Panc1 (cell line): ENCODE measurements at regions not wholly inside any gene's neighbourhood (a gene's known extent, or its start where the extent isn't known, plus 50 kb on each side); places are given as distances from the start of the nearest gene placed in this dataset.

ENCODE experiments used
- ATAC-seq: fragments of 200-7000 bp; cut with Tn5 transposase; 2 replicates; pipeline ENCODE4 v1.9.1; 2020; ENCODE audit warnings: mild to moderate bottlenecking, moderate library complexity
- BruUV-seq: library from RNA; stranded (reverse); fragments of 400-500 nt; replicated peaks from 2 replicates; lab custom pipeline; 2021; lab: Mats Ljungman, UMichigan
- CTCF ChIA-PET: fragments of 300-600 bp; sonication (Branson Sonifier 250); formaldehyde crosslinking; loops from one replicate; lab custom pipeline; 2022; ENCODE audit warnings: antibody characterized with exemption; lab: Charles Lee
- POLR2A ChIA-PET: fragments of 300-600 bp; sonication (Branson Sonifier 250); formaldehyde crosslinking; loops from one replicate; lab custom pipeline; 2022; ENCODE audit warnings: antibody characterized with exemption; lab: Charles Lee
- DNase-seq: peaks from one replicate; pipeline ENCODE4 v3.0.0-alpha.2; 2010; ENCODE audit warnings: low read depth, low spot score
- H3K27ac ChIP-seq: 2 replicates; pipeline ENCODE4 v1.5.1; 2011; ENCODE audit warnings: mild to moderate bottlenecking, low read length, inconsistent platforms
- H3K27me3 ChIP-seq: fragments of 200-500 bp; sonication (Bioruptor generic); 2 replicates; pipeline ENCODE4 v1.6.0; 2014; ENCODE audit warnings: low read length, inconsistent platforms; ENCODE audit not compliant: control insufficient read depth, insufficient read depth
- H3K36me3 ChIP-seq: fragments of 200-500 bp; sonication (Bioruptor generic); 2 replicates; pipeline ENCODE4 v1.5.1; 2014; ENCODE audit warnings: inconsistent platforms, mild to moderate bottlenecking, low read length, moderate library complexity; ENCODE audit not compliant: control insufficient read depth, insufficient read depth
- H3K4me1 ChIP-seq: 2 replicates; pipeline ENCODE4 v1.5.1; 2011; ENCODE audit warnings: inconsistent platforms, mild to moderate bottlenecking, low read length, moderate library complexity; ENCODE audit not compliant: control insufficient read depth, insufficient read depth
- H3K4me3 ChIP-seq, 2 experiments: 2 replicates each; pipeline ENCODE4 v1.5.1; 2011 to 2012; ENCODE audit warnings: low read depth in 2 of 2, low read length in 2 of 2, mild to moderate bottlenecking in 2 of 2, inconsistent platforms in 1 of 2, moderate library complexity in 1 of 2
- H3K9me3 ChIP-seq: fragments of 200-500 bp; sonication (Bioruptor generic); 2 replicates; pipeline ENCODE4 v1.5.1; 2014; ENCODE audit warnings: low read depth, mild to moderate bottlenecking, inconsistent platforms, low read length, moderate library complexity; ENCODE audit not compliant: control insufficient read depth, insufficient read depth
- POLR2AphosphoS5 ChIP-seq: IDR thresholded peaks from 2 replicates; pipeline ENCODE4 v1.6.1; 2012; ENCODE audit warnings: mild to moderate bottlenecking, low read depth, low read length, moderate library complexity
- SIN3A ChIP-seq: IDR thresholded peaks from 2 replicates; pipeline ENCODE4 v1.6.1; 2012; ENCODE audit warnings: low read depth, mild to moderate bottlenecking, low read length, moderate library complexity, borderline replicate concordance; ENCODE audit not compliant: insufficient read depth
- TCF7L2 ChIP-seq: IDR thresholded peaks from 2 replicates; pipeline ENCODE4 v1.6.1; 2011; ENCODE audit warnings: mild to moderate bottlenecking, low read depth, low read length, inconsistent platforms
- in situ Hi-C: cut with HindIII; loops from 2 replicates; pipeline ENCODE4 v1.10.0; 2016; ENCODE audit warnings: low sequenced_read_pairs, low pct_unique_long_range_greater_than_20kb
- intact Hi-C: fragments of 100-400 bp; cut with micrococcal nuclease; formaldehyde crosslinking; loops from one replicate; pipeline ENCODE4 v1.10.0; 2022; ENCODE audit not compliant: unreplicated experiment
- TF ChIP-seq, protein P1 (sequence below), 2 experiments: IDR thresholded peaks; 2 replicates each; pipeline ENCODE4 v1.6.1; 2011 to 2012; ENCODE audit warnings: low read depth in 2 of 2, control low read depth in 1 of 2, low read length in 1 of 2, mild to moderate bottlenecking in 1 of 2, moderate library complexity in 1 of 2; ENCODE audit not compliant: insufficient read depth in 1 of 2
- TF ChIP-seq, protein P2 (sequence below): fragments of 450-650 bp; IDR thresholded peaks from 2 replicates; pipeline ENCODE4 v1.5.1; 2017; ENCODE audit warnings: mild to moderate bottlenecking

DNA sequence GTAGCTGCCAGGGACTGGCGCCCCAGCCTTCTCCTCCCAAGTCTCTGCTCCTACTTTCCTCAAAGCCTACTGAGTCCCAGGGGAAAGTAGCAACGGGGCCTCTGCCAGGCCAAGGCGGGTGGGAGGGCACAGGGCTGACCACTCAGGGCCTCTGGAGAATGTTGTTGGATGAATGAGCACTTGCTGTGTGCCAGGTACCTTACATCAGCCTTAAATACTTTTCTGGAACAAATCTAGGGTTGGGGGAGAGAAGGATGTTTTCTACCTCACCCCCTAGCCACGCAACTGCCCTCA is 119.3 kb upstream of the ZBTB40 start:
- ChIA-PET CTCF (no interaction called here), POLR2A (no interaction called here)
- ATAC-seq, result no peak
- H3K27ac ChIP-seq, result no peak overlapping the region
- peaks cover 2% of the 10 kb centered on the region; the same call in 1 of the 2 replicates for H3K27me3 ChIP-seq
- no TSS peak for BruUV-seq
- DNase-seq, result no peak
- no peak for TF ChIP-seq TCF7L2
- H3K36me3 ChIP-seq, result no peaks in the 10 kb centered on the region
- H3K4me1 ChIP-seq, result no peaks in the 10 kb centered on the region
- intact Hi-C loops (no loop called here), in situ Hi-C loops (no loop called here)
- no peaks in the 10 kb centered on the region for H3K9me3 ChIP-seq
- no peak overlapping the region for H3K4me3 ChIP-seq

DNA sequence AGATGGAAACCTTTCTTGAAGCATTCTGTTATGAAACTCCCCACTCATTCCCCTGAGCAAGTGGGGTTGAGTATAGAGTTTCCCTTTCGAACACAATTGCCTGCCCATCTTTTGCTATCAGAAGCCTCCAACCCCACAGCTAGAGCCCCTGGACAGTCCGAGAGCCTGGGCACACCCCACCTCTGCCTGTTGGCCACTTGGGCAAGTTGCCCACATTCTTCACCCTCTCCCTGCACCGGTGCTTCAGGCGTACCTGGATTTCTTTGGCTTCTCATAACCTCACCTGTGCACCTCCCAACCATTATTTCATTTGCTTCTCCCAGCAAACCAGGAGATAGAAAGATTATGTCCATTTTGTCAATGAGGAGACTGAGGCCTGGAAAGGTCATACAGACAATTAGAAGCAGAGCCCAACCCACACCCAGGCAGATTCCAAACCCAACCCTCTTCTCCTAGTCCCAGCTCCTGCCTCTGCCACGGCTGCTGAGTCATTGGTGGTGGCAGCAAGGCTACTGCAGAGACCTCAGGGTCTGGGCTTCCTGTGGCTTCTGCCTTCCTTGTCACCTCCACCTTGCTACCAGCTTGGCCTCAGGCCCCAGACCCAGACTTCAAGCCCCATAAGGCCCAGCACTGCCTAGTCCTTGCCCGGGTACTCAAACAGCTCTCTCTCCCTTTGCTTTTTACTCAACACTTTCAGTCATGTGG is 118.7 kb upstream of the ZBTB40 start:
- intact Hi-C loops, result no loop called here
- DNase-seq (no peak), ATAC-seq (no peak)
- Histone ChIP-seq H3K27me3 (peaks cover 2% of the 10 kb centered on the region; the same call in 1 of the 2 replicates), H3K36me3 (no peaks in the 10 kb centered on the region), H3K9me3 (no peaks in the 10 kb centered on the region), H3K27ac (no peak overlapping the region), H3K4me1 (no peaks in the 10 kb centered on the region), H3K4me3 (no peak overlapping the region)
- in situ Hi-C loops, result no loop called here
- CTCF ChIA-PET, result no interaction called here
- POLR2A ChIA-PET, result no interaction called here
- BruUV-seq, result no TSS peak
- TF ChIP-seq, protein P1, sequence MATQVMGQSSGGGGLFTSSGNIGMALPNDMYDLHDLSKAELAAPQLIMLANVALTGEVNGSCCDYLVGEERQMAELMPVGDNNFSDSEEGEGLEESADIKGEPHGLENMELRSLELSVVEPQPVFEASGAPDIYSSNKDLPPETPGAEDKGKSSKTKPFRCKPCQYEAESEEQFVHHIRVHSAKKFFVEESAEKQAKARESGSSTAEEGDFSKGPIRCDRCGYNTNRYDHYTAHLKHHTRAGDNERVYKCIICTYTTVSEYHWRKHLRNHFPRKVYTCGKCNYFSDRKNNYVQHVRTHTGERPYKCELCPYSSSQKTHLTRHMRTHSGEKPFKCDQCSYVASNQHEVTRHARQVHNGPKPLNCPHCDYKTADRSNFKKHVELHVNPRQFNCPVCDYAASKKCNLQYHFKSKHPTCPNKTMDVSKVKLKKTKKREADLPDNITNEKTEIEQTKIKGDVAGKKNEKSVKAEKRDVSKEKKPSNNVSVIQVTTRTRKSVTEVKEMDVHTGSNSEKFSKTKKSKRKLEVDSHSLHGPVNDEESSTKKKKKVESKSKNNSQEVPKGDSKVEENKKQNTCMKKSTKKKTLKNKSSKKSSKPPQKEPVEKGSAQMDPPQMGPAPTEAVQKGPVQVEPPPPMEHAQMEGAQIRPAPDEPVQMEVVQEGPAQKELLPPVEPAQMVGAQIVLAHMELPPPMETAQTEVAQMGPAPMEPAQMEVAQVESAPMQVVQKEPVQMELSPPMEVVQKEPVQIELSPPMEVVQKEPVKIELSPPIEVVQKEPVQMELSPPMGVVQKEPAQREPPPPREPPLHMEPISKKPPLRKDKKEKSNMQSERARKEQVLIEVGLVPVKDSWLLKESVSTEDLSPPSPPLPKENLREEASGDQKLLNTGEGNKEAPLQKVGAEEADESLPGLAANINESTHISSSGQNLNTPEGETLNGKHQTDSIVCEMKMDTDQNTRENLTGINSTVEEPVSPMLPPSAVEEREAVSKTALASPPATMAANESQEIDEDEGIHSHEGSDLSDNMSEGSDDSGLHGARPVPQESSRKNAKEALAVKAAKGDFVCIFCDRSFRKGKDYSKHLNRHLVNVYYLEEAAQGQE (IDR thresholded peaks at IDR 0.05; ENCODE audit: insufficient read depth in 1 of 2, low read depth in 2 of 2, low read length in 1 of 2), result no peak

DNA sequence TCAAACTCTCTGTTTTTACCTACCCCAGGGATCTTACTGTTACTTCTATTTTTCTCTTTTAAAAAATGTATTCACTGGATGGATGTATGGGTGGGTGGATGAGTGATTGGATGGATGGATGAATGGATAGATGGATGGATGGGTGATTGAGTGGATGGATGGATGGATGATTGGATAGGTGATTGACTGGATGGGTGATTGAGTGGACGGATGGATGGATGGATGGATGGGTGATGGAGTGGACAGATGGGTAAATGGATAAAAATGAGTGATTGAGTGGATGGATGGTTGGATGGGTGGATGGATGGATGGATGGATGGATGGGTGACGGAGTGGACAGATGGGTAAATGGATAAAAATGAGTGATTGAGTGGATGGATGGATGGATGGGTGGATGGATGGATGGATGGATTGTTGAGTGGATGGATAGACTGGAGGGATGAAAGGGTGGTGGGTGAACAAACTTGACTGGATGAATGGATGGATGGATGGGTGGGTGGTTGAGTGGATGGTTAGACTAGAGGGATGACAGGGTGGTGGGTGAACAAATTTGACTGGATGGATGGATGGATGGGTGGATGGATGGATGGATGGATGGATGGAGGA is 118.0 kb upstream of the ZBTB40 start:
- Histone ChIP-seq H3K27me3 (peaks cover 2% of the 10 kb centered on the region; the same call in 1 of the 2 replicates), H3K4me3 (no peak overlapping the region), H3K27ac (no peak overlapping the region), H3K36me3 (no peaks in the 10 kb centered on the region), H3K4me1 (no peaks in the 10 kb centered on the region), H3K9me3 (no peaks in the 10 kb centered on the region)
- TF ChIP-seq, protein P1 (IDR thresholded peaks at IDR 0.05; ENCODE audit: insufficient read depth in 1 of 2, low read depth in 2 of 2, low read length in 1 of 2), result no peak
- no peak for TF ChIP-seq POLR2AphosphoS5
- TF ChIP-seq, protein P2, sequence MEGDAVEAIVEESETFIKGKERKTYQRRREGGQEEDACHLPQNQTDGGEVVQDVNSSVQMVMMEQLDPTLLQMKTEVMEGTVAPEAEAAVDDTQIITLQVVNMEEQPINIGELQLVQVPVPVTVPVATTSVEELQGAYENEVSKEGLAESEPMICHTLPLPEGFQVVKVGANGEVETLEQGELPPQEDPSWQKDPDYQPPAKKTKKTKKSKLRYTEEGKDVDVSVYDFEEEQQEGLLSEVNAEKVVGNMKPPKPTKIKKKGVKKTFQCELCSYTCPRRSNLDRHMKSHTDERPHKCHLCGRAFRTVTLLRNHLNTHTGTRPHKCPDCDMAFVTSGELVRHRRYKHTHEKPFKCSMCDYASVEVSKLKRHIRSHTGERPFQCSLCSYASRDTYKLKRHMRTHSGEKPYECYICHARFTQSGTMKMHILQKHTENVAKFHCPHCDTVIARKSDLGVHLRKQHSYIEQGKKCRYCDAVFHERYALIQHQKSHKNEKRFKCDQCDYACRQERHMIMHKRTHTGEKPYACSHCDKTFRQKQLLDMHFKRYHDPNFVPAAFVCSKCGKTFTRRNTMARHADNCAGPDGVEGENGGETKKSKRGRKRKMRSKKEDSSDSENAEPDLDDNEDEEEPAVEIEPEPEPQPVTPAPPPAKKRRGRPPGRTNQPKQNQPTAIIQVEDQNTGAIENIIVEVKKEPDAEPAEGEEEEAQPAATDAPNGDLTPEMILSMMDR, result no peak
- no peak for TF ChIP-seq TCF7L2
- TF ChIP-seq SIN3A, result no peak
- intact Hi-C loops (no loop called here), in situ Hi-C loops (no loop called here)
- POLR2A ChIA-PET, result no interaction called here
- CTCF ChIA-PET, result no interaction called here
- no peak for DNase-seq
- ATAC-seq, result no peak
- no TSS peak for BruUV-seq
